ENCODE measurements at regions not wholly inside any gene's neighbourhood (a gene's known extent, or its start where the extent isn't known, plus 50 kb on each side); places are given as distances from the start of the nearest gene placed in this dataset.

DNA sequence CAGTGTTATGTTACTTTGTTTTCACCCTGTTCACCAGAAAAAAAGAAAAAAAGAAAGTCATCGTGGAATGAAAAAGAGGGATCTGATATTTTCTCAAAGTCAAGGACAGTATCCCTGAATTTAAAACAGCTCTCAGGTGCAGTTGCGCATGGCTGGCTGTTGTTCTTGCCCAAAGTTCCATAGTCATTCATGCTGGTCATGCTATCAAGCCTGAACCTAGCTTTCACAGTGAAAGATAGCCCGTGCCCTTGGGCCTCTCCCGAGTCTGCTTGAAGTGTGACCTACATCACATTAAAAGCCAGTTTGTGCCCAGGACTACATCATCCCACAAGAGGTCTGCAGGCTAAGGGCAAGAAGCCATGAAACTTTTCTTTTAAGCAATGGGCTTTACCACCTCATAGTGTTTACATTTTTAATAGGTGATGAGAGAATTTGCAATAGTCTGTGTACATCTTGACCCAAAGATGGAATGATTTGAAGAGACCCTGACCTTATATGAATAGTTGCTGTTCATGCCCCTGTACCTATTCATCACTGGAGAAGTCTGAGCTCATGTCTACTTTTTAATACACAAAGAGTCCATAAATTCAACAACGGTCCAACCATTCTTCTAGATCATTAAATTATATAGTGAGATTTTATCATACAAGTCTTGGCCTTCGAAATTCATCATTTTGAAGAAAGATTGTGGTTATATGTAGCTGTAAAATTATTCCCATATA, 522.5 kb upstream of the MCTP2 start:
- Histone ChIP-seq H3K79me2 (ENCODE audit: insufficient read depth, low read length) (no peaks in the 10 kb centered on the region), H3K4me3 (replicated peaks in 1 of 2; ENCODE audit: low read depth in 1 of 2, low read length in 2 of 2) (no peak overlapping the region), H3K36me3 (ENCODE audit: control insufficient read depth in 1 of 2, insufficient read depth in 2 of 2, low read length in 2 of 2) (no peaks in the 10 kb centered on the region), H4K20me1 (ENCODE audit: insufficient read depth) (no peaks in the 10 kb centered on the region), H3K9me3 (ENCODE audit: control insufficient read depth in 1 of 2, insufficient read depth in 1 of 2, low read depth in 1 of 2, low read length in 2 of 2) (no peaks in the 10 kb centered on the region), H3K4me1 (ENCODE audit: control insufficient read depth in 1 of 2, insufficient read depth in 2 of 2, low read length in 2 of 2) (no peaks in the 10 kb centered on the region), H3K4me2 (ENCODE audit: low read length) (no peak overlapping the region), H3K27me3 (ENCODE audit: insufficient read depth, low read length) (no peaks in the 10 kb centered on the region), H3K9ac (ENCODE audit: low read length) (no peak overlapping the region), H3K9me2 (ENCODE audit: insufficient read depth) (no peaks in the 10 kb centered on the region), H3K27ac (ENCODE audit: low read depth, low read length) (no peak overlapping the region), H2AFZ (ENCODE audit: low read depth, low read length, poor library complexity, severe bottlenecking) (no peak overlapping the region)
- ATAC-seq (no peak), DNase-seq (ENCODE audit: low read depth, low spot score) (no peak)
- RAD21 ChIA-PET (ENCODE audit: low non-redundant PET in 1 of 2, low total read pairs in 2 of 2, uncharacterized antibody in 2 of 2, unreplicated experiment in 2 of 2) = no interaction called here
- TF ChIP-seq ATF3 (IDR thresholded peaks at IDR 0.05) (no peak), SP1 (IDR thresholded peaks at IDR 0.05; ENCODE audit: low read depth) (no peak), JUND (IDR thresholded peaks at IDR 0.05) (no peak), FOSL1 (IDR thresholded peaks at IDR 0.05; ENCODE audit: low read depth) (no peak), SRF (IDR thresholded peaks at IDR 0.05; ENCODE audit: low read depth) (no peak), EZH2 (IDR thresholded peaks at IDR 0.05) (no peak), CTCF (IDR thresholded peaks at IDR 0.05 in 2 of 3, conservative IDR thresholded peaks at IDR 0.05 in 1 of 3; ENCODE audit: borderline replicate concordance in 1 of 3, insufficient read depth in 1 of 3, low read depth in 2 of 3, low read length in 2 of 3) (no peak), SIN3A (IDR thresholded peaks at IDR 0.05; ENCODE audit: low read depth) (no peak), ZFX (IDR thresholded peaks at IDR 0.05) (no peak), TCF7L2 (IDR thresholded peaks at IDR 0.05; ENCODE audit: borderline replicate concordance, extremely low read depth, insufficient read depth, insufficient read length) (no peak), ELF1 (IDR thresholded peaks at IDR 0.05; ENCODE audit: borderline replicate concordance, low read depth) (no peak), ZNF274 (IDR thresholded peaks at IDR 0.05; ENCODE audit: low read depth, low read length) (no peak), CEBPB (IDR thresholded peaks at IDR 0.05; ENCODE audit: low read depth) (no peak), EGR1 (IDR thresholded peaks at IDR 0.05; ENCODE audit: low read depth) (no peak), CBX3 (IDR thresholded peaks at IDR 0.05; ENCODE audit: low read depth) (no peak)
- TF ChIP-seq, protein P1, sequence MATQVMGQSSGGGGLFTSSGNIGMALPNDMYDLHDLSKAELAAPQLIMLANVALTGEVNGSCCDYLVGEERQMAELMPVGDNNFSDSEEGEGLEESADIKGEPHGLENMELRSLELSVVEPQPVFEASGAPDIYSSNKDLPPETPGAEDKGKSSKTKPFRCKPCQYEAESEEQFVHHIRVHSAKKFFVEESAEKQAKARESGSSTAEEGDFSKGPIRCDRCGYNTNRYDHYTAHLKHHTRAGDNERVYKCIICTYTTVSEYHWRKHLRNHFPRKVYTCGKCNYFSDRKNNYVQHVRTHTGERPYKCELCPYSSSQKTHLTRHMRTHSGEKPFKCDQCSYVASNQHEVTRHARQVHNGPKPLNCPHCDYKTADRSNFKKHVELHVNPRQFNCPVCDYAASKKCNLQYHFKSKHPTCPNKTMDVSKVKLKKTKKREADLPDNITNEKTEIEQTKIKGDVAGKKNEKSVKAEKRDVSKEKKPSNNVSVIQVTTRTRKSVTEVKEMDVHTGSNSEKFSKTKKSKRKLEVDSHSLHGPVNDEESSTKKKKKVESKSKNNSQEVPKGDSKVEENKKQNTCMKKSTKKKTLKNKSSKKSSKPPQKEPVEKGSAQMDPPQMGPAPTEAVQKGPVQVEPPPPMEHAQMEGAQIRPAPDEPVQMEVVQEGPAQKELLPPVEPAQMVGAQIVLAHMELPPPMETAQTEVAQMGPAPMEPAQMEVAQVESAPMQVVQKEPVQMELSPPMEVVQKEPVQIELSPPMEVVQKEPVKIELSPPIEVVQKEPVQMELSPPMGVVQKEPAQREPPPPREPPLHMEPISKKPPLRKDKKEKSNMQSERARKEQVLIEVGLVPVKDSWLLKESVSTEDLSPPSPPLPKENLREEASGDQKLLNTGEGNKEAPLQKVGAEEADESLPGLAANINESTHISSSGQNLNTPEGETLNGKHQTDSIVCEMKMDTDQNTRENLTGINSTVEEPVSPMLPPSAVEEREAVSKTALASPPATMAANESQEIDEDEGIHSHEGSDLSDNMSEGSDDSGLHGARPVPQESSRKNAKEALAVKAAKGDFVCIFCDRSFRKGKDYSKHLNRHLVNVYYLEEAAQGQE (IDR thresholded peaks at IDR 0.05; ENCODE audit: low read depth) = no peak
- intact Hi-C loops (cut with micrococcal nuclease) = no loop called here
- CTCF ChIA-PET = no interaction called here
- BruUV-seq (replicated peaks) = no TSS peak
- POLR2A ChIA-PET = no interaction called here
